ENCODE measurements at regions not wholly inside any gene's neighbourhood (a gene's known extent, or its start where the extent isn't known, plus 50 kb on each side); places are given as distances from the start of the nearest gene placed in this dataset.
"Not testable (repeated sequence)": the region's sequence is repeated elsewhere in the genome, so short reads cannot be mapped to it uniquely, and the experiment has no call there.

GRCh38 chr7:152905949-152906348 lies 146.4 kb downstream of the ACTR3B start:
- DNase-seq: no peak

DNA sequence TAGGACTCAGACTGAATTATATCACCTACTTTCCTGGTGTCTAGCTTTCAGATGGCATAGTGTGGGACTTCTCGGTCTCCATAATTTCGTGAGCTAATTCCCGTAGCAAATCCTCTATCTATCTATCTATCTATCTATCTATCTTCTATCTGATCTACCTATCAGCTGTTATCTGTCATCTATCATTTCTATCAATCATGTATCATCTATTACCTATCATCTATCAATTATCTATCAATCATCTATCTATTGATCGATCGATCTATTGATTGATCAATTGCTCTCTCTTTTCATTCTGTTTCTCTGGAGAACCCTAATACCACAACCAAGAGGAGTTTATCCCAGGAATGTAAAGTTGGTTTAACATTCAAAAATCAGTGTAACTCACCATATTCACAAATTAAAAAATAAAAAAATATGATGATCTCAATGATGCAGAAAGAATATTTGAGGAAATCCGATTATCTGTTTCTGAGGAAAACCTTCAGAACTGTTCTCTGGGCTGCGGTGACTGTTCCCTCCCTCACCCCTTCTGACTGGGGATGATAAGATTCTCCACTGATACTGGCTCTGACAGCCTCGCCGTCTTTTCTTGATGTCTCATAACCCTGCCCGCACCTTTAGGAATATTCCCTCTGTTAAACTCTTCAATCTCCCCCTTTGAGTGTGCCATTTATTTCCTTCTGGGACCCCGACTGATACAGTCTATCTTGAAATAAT lies 147.7 kb downstream of the ACTR3B start:
- no peak for DNase-seq

DNA sequence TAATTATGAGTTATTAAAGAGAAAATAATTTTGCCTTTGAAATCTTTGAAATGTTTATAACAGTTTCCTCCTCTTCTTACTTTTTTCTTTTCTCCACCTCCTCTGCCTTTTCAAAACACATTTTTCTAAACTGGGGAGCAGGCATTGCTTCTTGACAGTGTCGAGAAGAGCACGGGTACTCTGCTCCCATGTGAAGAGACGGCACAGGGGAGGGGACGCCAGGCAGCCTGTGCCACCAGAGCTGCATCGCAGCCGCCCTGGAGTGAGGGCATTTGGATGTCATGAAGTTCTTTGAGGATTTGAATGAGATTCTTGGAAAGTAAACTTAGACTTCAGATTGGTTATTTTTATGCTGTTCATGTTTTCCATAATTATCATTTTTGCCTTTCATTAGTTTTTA lies 149.7 kb downstream of the ACTR3B start:
- no peak for DNase-seq

- no peak for DNase-seq
Observed at GRCh38 chr7:152909683-152910544, 150.4 kb downstream of the ACTR3B start.

DNA sequence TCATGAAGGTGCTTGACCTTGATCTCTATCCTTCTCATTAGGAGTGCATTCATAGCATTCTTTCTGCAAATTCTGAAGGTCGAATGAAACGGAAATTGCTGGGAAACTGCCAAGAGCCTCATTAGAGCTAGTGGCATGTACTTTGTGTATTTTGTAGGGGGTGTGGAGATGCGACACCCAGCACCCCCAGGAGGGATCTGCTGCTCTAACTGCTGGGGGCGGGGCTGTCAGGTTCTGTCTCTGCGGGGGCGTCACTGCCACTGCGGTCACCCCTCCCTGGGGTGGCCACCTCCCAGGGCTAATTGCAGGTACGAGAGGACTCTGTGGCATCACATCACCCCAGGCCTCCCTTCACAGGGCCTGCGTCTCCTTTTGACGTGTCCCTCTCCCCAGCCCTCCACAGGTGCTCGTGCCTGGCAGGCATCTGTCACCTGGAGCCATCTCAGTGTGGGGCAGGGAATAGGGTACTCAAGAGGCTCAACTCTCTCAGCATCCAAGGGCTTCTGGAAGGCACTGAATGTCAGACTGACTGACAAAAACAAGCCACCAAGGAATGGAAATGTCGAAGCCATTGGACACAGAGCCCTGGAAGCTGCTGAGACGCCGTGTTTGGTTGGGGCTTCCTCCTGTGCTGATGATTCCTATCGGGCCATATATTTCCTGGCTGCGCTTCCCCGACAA lies 151.1 kb downstream of the ACTR3B start:
- no peak for DNase-seq

GRCh38 chr7:152911226-152911560 lies 151.6 kb downstream of the ACTR3B start:
- DNase-seq: no peak

- no peak for DNase-seq
Observed at GRCh38 chr7:152911922-152912321, 152.4 kb downstream of the ACTR3B start.

DNA sequence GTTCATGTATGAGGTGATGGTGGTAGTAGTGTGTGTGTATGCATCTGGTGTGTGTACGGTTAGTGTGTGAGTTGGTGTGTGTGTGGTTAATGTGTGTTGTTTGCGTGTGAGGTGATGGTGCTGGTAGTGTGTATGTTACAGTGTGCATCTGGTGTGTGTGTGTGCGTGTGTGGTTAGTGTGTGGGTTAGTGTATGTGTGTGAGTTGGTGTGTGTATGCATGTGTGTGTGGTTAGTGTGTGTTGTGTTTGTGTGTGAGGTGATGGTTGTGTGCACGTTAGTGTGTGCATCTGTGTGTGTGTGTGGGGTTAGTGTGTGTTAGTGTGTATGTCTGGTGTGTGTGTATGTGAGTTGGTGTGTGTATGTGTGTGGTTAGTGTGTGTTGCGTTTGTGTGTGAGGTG lies 153.0 kb downstream of the ACTR3B start:
- no peak for DNase-seq

GRCh38 chr7:152913492-152913891 lies 153.9 kb downstream of the ACTR3B start:
- DNase-seq: no peak

- DNase-seq: no peak
Observed at GRCh38 chr7:152914014-152914844, 154.7 kb downstream of the ACTR3B start.

DNA sequence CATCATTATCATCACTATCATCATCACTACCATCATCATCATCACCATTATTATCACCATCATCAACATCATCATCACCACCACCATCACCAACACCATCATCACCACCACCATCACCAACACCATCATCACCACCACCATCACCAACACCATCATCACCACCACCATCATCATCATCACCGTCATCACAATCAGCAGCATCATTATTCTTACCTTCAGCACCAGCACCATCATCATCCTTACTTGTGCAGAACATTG lies 155.2 kb downstream of the ACTR3B start:
- DNase-seq: not testable (repeated sequence)

DNA sequence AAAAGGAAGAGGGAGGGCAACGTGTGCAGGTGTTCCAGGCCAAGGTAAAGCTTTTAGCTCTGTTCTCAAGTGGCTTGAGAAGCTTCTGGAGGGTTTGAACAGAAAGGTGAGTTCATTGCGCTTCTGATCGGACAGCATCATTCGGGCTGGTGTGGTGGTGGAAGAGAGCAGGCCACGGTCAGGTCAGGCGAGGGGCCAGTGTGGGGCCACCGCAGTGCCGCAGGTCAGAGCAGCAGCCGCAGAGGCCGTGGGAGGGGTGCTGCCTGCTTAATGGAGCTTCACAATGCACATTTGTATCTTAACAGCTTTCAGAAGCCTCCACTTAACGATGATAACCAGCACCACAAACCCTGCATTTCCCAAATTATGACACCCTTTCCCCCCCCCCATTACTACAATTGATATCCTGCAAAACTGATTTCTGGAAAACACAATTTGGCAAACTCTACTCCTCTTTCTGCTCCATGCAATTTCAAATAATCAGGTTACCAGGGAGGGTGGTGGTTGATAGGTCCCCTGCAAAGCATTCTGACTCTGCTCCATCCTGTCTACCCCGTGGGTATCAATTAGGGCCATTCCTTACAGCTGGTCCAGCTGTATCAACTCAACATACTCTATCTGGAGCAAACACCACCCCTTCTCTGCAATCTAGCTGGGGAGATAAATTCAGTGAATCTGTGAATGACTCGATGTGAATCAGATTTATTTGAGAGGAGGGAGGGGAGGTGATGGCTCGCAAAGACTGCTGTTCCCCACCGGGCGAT lies 162.9 kb downstream of the ACTR3B start:
- DNase-seq: no peak

DNA sequence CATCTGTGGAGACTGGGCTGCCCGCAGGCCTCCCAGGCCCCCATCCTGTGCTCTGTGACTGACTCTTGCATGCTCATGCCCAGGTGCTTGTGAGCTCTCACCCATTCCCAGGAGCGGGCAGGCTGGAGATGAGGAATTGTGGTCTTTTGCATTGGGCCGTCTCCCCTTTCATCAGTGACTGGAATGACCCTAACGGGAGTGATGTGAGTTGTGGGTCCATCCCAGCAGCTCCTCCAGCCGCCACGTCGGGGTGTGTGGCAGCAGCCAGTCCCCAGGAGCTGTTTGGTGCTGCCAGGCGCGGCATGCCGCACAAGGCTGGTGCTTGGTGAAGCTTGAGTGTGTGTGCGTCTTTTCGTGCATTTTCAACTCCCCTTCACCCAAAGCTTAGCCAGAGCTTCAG lies 164.2 kb downstream of the ACTR3B start:
- no peak for DNase-seq

GRCh38 chr7:152924238-152924637 lies 164.7 kb downstream of the ACTR3B start:
- no peak for DNase-seq

- DNase-seq: no peak
Observed at GRCh38 chr7:152924826-152925411, 165.4 kb downstream of the ACTR3B start.

GRCh38 chr7:152925412-152926147 lies 166.0 kb downstream of the ACTR3B start:
- DNase-seq: no peak

- DNase-seq: no peak
Observed at GRCh38 chr7:152931633-152932032, 172.1 kb downstream of the ACTR3B start.

GRCh38 chr7:152937282-152937681 lies 177.7 kb downstream of the ACTR3B start:
- no peak for DNase-seq

- not testable (repeated sequence) for DNase-seq
Observed at GRCh38 chr7:152946616-152947015, 187.1 kb downstream of the ACTR3B start.

DNA sequence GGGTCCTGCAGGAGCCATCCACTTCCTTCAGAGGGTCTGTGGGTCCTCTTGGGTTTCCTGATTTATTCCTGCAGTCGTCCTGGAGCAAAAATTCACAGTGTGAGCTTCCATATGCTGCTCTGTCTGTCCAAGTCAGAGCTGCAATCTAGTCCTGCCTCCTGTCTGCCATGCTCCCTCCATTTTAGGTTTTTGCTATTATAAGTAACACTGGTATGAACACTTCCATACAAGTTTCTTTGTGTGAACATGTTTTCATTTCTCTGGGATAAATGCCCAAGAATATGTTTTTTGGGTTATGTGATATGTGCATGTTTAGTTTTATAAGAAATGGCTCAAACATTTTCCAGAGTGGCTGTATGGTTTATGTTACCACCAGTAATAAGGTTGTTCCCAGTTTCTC lies 188.1 kb downstream of the ACTR3B start:
- no peak for DNase-seq

DNA sequence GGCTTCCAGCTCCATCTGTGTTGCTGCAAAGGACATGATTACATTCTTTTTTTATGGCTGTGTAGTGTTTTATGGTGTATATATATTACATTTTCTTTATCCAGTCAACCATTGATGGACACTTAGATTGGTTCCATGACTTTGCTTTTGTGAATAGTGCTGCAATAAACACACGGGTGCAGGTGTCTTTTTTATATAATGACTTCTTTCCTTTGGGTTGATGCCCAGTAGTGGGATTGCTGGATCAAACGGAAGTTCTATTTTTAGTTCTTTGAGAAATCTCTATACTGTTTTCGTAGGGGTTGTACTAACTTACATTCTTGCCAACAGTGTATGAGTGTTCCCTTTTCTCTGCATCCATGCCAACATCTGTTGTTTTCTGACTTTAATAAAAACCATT lies 189.7 kb downstream of the ACTR3B start:
- DNase-seq: no peak

Measured in fibroblast of skin of back (primary cell).